C4-2B (cell line): ENCODE measurements at regions not wholly inside any gene's neighbourhood (a gene's known extent, or its start where the extent isn't known, plus 50 kb on each side); places are given as distances from the start of the nearest gene placed in this dataset.

ENCODE experiments used
- H3K27ac ChIP-seq: fragments of 450-650 bp; 2 replicates; pipeline ENCODE4 v1.5.1; 2017
- ZFX ChIP-seq: fragments of 450-650 bp; IDR thresholded peaks from 2 replicates; pipeline ENCODE4 v1.6.1; 2017
- TF ChIP-seq, protein P1 (sequence below): fragments of 450-650 bp; conservative IDR thresholded peaks from 2 replicates; pipeline ENCODE4 v1.5.1; 2017; ENCODE audit warnings: mild to moderate bottlenecking

DNA sequence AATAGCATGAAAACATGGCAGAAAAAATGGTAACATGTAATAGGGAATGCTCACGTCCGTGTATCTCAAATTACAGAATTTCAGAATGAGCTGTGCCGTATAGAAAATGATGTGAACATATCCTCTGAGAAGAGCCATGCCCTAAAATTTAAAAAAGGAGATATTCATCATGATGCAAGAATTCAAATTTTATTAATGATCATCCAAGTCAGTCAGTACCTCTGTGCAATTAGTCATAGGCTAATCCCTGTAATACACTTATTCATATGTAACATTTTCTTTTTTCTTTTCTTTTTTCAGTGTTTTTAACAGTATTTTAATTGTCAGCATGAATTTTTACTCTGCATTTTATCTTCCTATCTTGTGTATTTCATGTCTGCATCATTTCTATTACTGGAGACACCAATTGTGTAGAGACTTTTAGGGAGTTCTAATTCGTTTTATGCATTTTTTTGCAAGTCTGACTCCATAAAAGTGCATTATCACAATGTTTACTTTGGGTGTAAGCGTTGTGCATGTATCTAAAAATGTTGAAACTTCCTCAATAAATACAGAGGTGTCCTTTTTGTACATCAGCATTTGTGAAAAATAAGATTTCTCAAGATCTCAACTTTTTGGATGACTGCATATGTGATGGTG is 1103.7 kb upstream of the CELF2 start:
- TF ChIP-seq ZFX, result no peak
- TF ChIP-seq, protein P1, sequence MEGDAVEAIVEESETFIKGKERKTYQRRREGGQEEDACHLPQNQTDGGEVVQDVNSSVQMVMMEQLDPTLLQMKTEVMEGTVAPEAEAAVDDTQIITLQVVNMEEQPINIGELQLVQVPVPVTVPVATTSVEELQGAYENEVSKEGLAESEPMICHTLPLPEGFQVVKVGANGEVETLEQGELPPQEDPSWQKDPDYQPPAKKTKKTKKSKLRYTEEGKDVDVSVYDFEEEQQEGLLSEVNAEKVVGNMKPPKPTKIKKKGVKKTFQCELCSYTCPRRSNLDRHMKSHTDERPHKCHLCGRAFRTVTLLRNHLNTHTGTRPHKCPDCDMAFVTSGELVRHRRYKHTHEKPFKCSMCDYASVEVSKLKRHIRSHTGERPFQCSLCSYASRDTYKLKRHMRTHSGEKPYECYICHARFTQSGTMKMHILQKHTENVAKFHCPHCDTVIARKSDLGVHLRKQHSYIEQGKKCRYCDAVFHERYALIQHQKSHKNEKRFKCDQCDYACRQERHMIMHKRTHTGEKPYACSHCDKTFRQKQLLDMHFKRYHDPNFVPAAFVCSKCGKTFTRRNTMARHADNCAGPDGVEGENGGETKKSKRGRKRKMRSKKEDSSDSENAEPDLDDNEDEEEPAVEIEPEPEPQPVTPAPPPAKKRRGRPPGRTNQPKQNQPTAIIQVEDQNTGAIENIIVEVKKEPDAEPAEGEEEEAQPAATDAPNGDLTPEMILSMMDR, result no peak

DNA sequence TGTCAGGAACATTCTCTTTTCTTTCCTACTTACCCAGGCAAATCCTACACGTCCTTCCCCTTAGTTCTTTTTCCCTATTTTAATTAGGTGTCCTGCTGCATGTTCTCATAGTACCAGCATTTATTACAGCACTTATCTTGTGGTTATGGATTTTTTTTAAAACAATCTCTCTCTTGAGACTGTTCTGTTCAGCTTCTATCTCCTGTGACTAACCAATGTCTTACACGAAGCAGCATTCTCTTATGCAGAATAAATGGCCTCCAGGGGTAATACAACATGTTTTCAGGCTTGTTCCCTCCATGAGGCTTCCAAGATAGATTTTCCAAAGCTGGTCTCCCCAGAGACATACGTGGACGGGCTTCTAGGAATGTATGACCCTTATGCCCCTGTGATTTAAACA is 1096.1 kb upstream of the CELF2 start:
- TF ChIP-seq, protein P1, result no peak
- no peak for TF ChIP-seq ZFX
- H3K27ac ChIP-seq, result no peak overlapping the region

More for the DNA sequence above, 1103.7 kb upstream of the CELF2 start:
- no peak overlapping the region for H3K27ac ChIP-seq

DNA sequence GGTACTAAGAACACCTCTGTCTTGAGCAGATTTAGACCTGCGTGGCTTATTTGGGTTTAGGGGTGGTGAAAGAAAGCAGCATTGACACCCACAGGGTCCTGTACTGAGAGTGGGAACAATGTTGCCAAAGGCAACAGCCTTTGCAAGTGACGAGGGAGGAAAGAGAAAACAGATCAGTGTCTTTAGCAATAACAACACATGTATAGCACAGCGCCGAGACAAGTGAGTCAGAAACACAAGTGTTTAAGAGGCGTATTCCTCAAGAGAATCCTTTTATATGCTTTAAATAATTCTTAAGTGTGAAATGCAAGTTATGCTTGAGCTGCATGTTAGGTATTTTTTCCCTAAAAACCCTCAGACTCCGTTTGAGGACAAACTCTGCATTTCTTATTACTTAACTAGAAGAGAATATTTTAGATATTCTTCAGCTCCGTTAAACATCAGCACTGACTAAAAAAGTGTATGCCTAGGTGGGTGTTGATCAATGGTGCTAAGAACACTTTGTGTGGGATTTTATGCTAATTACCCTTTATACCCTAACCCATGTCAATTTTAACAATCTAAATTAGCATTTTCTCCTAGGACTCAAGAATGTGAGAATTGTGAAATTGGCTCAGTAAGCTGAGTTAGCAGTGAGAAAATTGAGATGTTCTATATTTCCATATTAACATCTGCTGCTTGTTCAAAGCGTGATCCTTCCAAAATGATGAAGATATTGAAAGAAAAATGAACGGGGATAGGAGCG is 1095.4 kb upstream of the CELF2 start:
- H3K27ac ChIP-seq, result no peak overlapping the region
- TF ChIP-seq, protein P1, result no peak
- TF ChIP-seq ZFX, result no peak

DNA sequence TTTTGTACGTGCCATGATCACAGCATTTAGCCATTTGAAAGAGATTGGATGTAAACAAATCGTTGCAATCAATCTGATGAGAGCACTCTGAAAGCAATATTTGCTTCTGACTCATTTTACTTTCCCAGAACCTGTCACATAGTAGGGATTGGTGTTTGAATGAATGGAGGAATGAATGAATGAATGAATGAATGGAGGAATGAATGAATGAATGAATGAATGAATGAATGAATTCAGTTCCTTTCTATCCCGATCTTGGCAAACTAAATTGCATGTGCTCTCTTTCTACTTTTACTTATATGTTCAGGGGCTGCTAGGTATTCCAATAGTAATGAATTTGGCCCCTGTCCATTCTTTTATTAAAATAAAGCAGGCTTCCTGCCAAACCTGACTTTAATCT is 1091.7 kb upstream of the CELF2 start:
- no peak for TF ChIP-seq ZFX
- TF ChIP-seq, protein P1, result no peak
- no peak overlapping the region for H3K27ac ChIP-seq

DNA sequence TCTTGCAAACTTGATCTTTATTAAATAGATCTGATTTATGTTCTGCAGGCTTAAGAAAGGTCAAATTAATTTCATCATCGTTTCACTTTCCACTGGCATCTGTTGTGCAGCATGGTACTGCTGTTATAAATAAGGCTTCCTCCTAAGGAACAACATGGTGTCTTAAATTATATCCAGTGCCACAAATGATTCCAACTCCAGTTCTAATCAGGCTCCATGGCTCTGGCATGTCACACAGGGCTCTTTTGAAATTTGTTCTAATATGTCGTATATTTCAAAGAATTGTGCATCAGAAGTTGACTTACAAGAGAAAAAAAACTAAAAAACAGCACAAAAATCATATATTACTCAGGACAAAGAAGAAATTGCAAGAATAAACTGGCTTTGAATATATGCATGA is 1090.8 kb upstream of the CELF2 start:
- no peak overlapping the region for H3K27ac ChIP-seq
- no peak for TF ChIP-seq ZFX
- TF ChIP-seq, protein P1, result no peak

DNA sequence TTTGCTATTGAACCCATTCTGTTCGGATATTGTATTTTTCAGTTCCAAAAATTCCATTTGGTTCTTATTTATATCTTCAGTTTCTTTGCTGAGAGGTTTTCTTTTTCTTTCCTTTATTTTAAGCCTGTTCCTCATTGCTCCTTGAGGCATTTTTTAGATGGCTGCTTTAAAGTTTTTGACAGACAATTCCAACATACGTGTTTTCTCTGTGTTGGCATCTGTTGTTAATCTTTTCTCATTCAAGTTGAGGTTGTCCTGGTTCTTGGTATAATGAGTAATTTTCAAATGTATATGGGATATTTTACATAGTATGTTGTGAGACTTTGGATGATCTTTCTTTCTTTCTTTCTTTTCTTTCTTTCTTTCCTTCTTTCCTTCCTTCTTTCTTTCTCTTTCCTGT is 1078.0 kb upstream of the CELF2 start:
- TF ChIP-seq, protein P1, result no peak
- no peak for TF ChIP-seq ZFX
- H3K27ac ChIP-seq, result no peak overlapping the region

DNA sequence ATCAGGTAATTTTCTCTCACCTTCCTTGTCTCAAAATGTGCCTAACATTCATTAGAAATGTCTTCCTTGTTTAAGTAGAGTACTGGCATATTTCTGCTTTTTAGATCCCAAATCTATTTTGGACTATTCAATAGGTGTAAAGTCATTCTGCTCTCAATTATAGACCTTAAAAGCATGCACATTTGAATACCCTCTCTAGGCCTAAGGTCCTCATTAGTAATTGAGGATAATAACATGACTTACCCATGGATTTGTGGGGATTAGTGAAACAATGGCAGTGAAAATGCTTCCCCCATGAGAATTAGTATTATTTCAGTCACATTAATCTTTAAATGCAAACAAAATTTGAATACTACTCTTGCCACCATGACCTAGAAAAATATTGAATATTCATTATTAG is 1073.0 kb upstream of the CELF2 start:
- TF ChIP-seq ZFX, result no peak
- TF ChIP-seq, protein P1, result no peak
- no peak overlapping the region for H3K27ac ChIP-seq
